PC-3 (cell line): ENCODE measurements at regions not wholly inside any gene's neighbourhood (a gene's known extent, or its start where the extent isn't known, plus 50 kb on each side); places are given as distances from the start of the nearest gene placed in this dataset.

Experiments used
- ATAC-seq: fragments of 200-7000 bp; cut with Tn5 transposase; 2 replicates; pipeline ENCODE4 v1.9.1; 2020; ENCODE audit warnings: mild to moderate bottlenecking, moderate library complexity
- BruUV-seq: library from RNA; stranded (reverse); fragments of 400-500 nt; replicated peaks from 2 replicates; lab custom pipeline; 2021; lab: Mats Ljungman, UMichigan
- CTCF ChIA-PET: fragments of 300-600 bp; sonication (Branson Sonifier 250); formaldehyde crosslinking; loops from one replicate; lab custom pipeline; 2022; ENCODE audit warnings: antibody characterized with exemption; lab: Charles Lee
- POLR2A ChIA-PET: fragments of 300-600 bp; sonication (Branson Sonifier 250); formaldehyde crosslinking; loops from one replicate; lab custom pipeline; 2022; ENCODE audit warnings: antibody characterized with exemption; ENCODE audit not compliant: unreplicated experiment; lab: Charles Lee
- DNase-seq: peaks from one replicate; pipeline ENCODE4 v3.0.0-alpha.2; 2015
- H2AFZ ChIP-seq: fragments of 300-600 bp; sonication (generic); 2 replicates; pipeline ENCODE4 v1.6.0; 2016; ENCODE audit warnings: antibody characterized with exemption, low read length
- H3F3A ChIP-seq: fragments of 300-600 bp; sonication (generic); one replicate; pipeline ENCODE4 v1.6.0; 2017; ENCODE audit warnings: antibody characterized with exemption, low read length, control low read depth, mild to moderate bottlenecking; ENCODE audit not compliant: unreplicated experiment
- H3K27ac ChIP-seq: fragments of 300-600 bp; sonication (generic); 2 replicates; pipeline ENCODE4 v1.5.1; 2016; ENCODE audit warnings: mild to moderate bottlenecking, low read length
- H3K27me3 ChIP-seq: fragments of 300-600 bp; sonication (generic); 2 replicates; pipeline ENCODE4 v1.6.1; 2016; ENCODE audit warnings: low read length, mixed read lengths
- H3K36me3 ChIP-seq: fragments of 300-600 bp; sonication (generic); 2 replicates; pipeline ENCODE4 v1.6.1; 2016; ENCODE audit warnings: low read depth, mixed run types, low read length, mixed read lengths
- H3K4me1 ChIP-seq: fragments of 300-600 bp; sonication (generic); 2 replicates; pipeline ENCODE4 v1.5.1; 2016; ENCODE audit warnings: low read length; ENCODE audit not compliant: insufficient read depth
- H3K4me2 ChIP-seq: fragments of 300-600 bp; sonication (generic); 2 replicates; pipeline ENCODE4 v1.6.0; 2016; ENCODE audit warnings: low read length
- H3K4me3 ChIP-seq: fragments of 300-600 bp; sonication (generic); 2 replicates; pipeline ENCODE4 v1.5.1; 2016; ENCODE audit warnings: mild to moderate bottlenecking, low read length, mixed read lengths
- H3K79me2 ChIP-seq: fragments of 300-600 bp; sonication (generic); 2 replicates; pipeline ENCODE4 v1.6.1; 2017; ENCODE audit warnings: low read length, mixed read lengths
- H3K9ac ChIP-seq: fragments of 300-600 bp; sonication (generic); 2 replicates; pipeline ENCODE4 v1.6.0; 2016; ENCODE audit warnings: mild to moderate bottlenecking, low read length
- H3K9me2 ChIP-seq: fragments of 300-600 bp; sonication (generic); replicated peaks from 2 replicates; pipeline ENCODE4 v1.6.1; 2016; ENCODE audit warnings: mixed run types, low read length, mixed read lengths
- H3K9me3 ChIP-seq: fragments of 300-600 bp; sonication (generic); 2 replicates; pipeline ENCODE4 v1.6.1; 2016; ENCODE audit warnings: low read length, mixed read lengths
- H4K20me1 ChIP-seq: fragments of 300-600 bp; sonication (generic); 2 replicates; pipeline ENCODE4 v1.6.1; 2016; ENCODE audit warnings: low read length, mixed read lengths
- EZH2 ChIP-seq: fragments of 300-600 bp; sonication (generic); IDR thresholded peaks from one replicate; pipeline ENCODE4 v1.6.1; 2017; ENCODE audit warnings: antibody characterized with exemption, mild to moderate bottlenecking, low read length; ENCODE audit not compliant: unreplicated experiment
- EZH2phosphoT487 ChIP-seq: fragments of 300-600 bp; sonication (generic); IDR thresholded peaks from 2 replicates; pipeline ENCODE4 v1.6.1; 2018; ENCODE audit warnings: mild to moderate bottlenecking, antibody characterized with exemption, low read length, borderline replicate concordance
- intact Hi-C: fragments of 100-400 bp; cut with micrococcal nuclease; formaldehyde crosslinking; loops from 2 replicates; pipeline ENCODE4 v1.9.0; 2023
- TF ChIP-seq, protein P1 (sequence below): fragments of 300-600 bp; sonication (generic); conservative IDR thresholded peaks from 2 replicates; pipeline ENCODE4 v1.5.1; 2017; ENCODE audit warnings: antibody characterized with exemption, low read depth, mild to moderate bottlenecking, low read length

- TF ChIP-seq EZH2phosphoT487 = no peak
- TF ChIP-seq, protein P1, sequence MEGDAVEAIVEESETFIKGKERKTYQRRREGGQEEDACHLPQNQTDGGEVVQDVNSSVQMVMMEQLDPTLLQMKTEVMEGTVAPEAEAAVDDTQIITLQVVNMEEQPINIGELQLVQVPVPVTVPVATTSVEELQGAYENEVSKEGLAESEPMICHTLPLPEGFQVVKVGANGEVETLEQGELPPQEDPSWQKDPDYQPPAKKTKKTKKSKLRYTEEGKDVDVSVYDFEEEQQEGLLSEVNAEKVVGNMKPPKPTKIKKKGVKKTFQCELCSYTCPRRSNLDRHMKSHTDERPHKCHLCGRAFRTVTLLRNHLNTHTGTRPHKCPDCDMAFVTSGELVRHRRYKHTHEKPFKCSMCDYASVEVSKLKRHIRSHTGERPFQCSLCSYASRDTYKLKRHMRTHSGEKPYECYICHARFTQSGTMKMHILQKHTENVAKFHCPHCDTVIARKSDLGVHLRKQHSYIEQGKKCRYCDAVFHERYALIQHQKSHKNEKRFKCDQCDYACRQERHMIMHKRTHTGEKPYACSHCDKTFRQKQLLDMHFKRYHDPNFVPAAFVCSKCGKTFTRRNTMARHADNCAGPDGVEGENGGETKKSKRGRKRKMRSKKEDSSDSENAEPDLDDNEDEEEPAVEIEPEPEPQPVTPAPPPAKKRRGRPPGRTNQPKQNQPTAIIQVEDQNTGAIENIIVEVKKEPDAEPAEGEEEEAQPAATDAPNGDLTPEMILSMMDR = peak; percentile 42; the same call in 1 of the 2 replicates
- no peak overlapping the region for H3K27ac ChIP-seq
- ChIA-PET POLR2A (no interaction called here), CTCF (no interaction called here)
- DNase-seq (peak; percentile 27), ATAC-seq (no peak)
- H3K27me3 ChIP-seq = no peaks in the 10 kb centered on the region
- 0 out of 2 replicates have a peak, but pooled peaks cover 4% of the 10 kb centered on the region for H3K4me1 ChIP-seq
- no TSS peak for BruUV-seq
- no peak overlapping the region for H3K4me2 ChIP-seq
- no peak overlapping the region for H3K4me3 ChIP-seq
- no peak overlapping the region for H3K9ac ChIP-seq
- no peaks in the 10 kb centered on the region for H3K79me2 ChIP-seq
- no peaks in the 10 kb centered on the region for H3K9me2 ChIP-seq
- no peaks in the 10 kb centered on the region for H3K36me3 ChIP-seq
- no peaks in the 10 kb centered on the region for H3K9me3 ChIP-seq
- H2AFZ ChIP-seq = no peak overlapping the region
- H4K20me1 ChIP-seq = no peaks in the 10 kb centered on the region
- intact Hi-C loops = no loop called here
- H3F3A ChIP-seq = no peaks in the 10 kb centered on the region
These were observed 962.5 kb downstream of the ADGRL3 start for GRCh38 chr4:62162606-62163005.

- no peak overlapping the region for H3K4me3 ChIP-seq
- no peaks in the 10 kb centered on the region for H3K27me3 ChIP-seq
- H3K4me2 ChIP-seq = no peak overlapping the region
- ChIA-PET POLR2A (no interaction called here), CTCF (no interaction called here)
- no peak overlapping the region for H3K9ac ChIP-seq
- no TSS peak for BruUV-seq
- no peak overlapping the region for H2AFZ ChIP-seq
- no peak for TF ChIP-seq EZH2
- TF ChIP-seq, protein P1 = no peak
- intact Hi-C loops = no loop called here
- H3K36me3 ChIP-seq = no peaks in the 10 kb centered on the region
- ATAC-seq = no peak
- no peaks in the 10 kb centered on the region for H3K9me2 ChIP-seq
- H3K4me1 ChIP-seq = 0 out of 2 replicates have a peak, but pooled peaks cover 4% of the 10 kb centered on the region
- no peaks in the 10 kb centered on the region for H4K20me1 ChIP-seq
- H3K9me3 ChIP-seq = no peaks in the 10 kb centered on the region
- H3K79me2 ChIP-seq = no peaks in the 10 kb centered on the region
- no peak overlapping the region for H3K27ac ChIP-seq
- no peak for DNase-seq
- no peaks in the 10 kb centered on the region for H3F3A ChIP-seq
These were observed 961.3 kb downstream of the ADGRL3 start for GRCh38 chr4:62161446-62161845.

DNA sequence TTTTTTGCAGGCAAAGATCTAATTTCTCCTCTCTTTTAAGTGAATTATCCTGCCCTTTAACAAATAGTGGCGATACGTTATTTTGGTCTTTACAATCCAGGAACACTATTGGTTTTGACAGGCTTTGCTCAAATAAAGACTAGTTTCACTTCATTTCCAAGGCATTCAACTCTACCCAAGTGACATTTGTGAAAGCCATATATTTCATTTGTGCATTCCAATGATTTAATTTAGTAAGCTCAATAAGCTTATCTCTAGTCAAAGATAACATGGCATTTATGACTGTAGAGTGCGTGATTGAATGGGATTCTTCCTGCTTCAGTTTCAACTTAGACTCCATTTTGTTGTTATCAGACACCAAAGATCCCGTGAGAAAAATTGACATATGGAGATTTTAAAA is 959.8 kb downstream of the ADGRL3 start:
- Histone ChIP-seq H3K27me3 (no peaks in the 10 kb centered on the region), H3K9me2 (no peaks in the 10 kb centered on the region), H3F3A (no peaks in the 10 kb centered on the region), H3K9ac (no peak overlapping the region), H3K79me2 (no peaks in the 10 kb centered on the region), H2AFZ (no peak overlapping the region), H3K36me3 (no peaks in the 10 kb centered on the region), H4K20me1 (no peaks in the 10 kb centered on the region), H3K27ac (no peak overlapping the region), H3K4me3 (no peak overlapping the region), H3K4me2 (no peak overlapping the region), H3K9me3 (no peaks in the 10 kb centered on the region), H3K4me1 (0 out of 2 replicates have a peak, but pooled peaks cover 4% of the 10 kb centered on the region)
- TF ChIP-seq, protein P1 = no peak
- TF ChIP-seq EZH2 (no peak), EZH2phosphoT487 (no peak)
- BruUV-seq = no TSS peak
- intact Hi-C loops = no loop called here
- CTCF ChIA-PET = no interaction called here
- ATAC-seq (no peak), DNase-seq (no peak)
- POLR2A ChIA-PET = no interaction called here
